ENCODE measurements at regions not wholly inside any gene's neighbourhood (a gene's known extent, or its start where the extent isn't known, plus 50 kb on each side); places are given as distances from the start of the nearest gene placed in this dataset.

- TF ChIP-seq CTCF (IDR thresholded peaks at IDR 0.05): no peak
- no peak for TF ChIP-seq POLR2AphosphoS5 (IDR thresholded peaks at IDR 0.05)
These were observed 130.3 kb upstream of the LHCGR start for GRCh38 chr2:48885841-48886240.
